ENCODE measurements at regions not wholly inside any gene's neighbourhood (a gene's known extent, or its start where the extent isn't known, plus 50 kb on each side); places are given as distances from the start of the nearest gene placed in this dataset.

DNA sequence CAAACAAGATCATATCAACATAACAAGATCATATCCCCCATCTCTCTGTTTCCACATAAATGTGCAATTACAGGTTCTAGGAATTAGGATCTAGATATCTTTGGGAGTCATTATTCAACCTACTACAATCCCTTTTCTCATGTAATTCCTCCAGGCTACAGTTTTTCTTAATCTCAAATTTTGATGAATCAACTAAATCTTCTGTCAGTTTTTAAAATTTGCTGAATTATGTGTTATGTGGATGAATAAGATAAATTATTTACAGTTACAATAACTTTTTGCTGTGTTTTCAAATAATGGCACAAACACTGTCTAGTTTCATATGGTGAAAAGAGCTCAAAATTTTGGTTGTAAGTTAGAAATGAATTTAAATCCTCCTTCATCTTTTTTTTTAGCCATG is 405.8 kb downstream of the FAM170A start:
- no peak overlapping the region for H3K27ac Mint-ChIP-seq (ENCODE audit: unreplicated experiment)
- peaks cover 17% of the 10 kb centered on the region for H3K27me3 Mint-ChIP-seq (ENCODE audit: unreplicated experiment)
- H3K4me1 Mint-ChIP-seq (ENCODE audit: unreplicated experiment), result no peaks in the 10 kb centered on the region
- H3K36me3 Mint-ChIP-seq (ENCODE audit: unreplicated experiment), result no peaks in the 10 kb centered on the region
- no peak overlapping the region for H3K4me3 Mint-ChIP-seq (ENCODE audit: unreplicated experiment)
- no peak for DNase-seq (ENCODE audit: extremely low spot score, unreplicated experiment)
- H3K9me3 Mint-ChIP-seq (ENCODE audit: unreplicated experiment), result no peaks in the 10 kb centered on the region
- no peak for TF ChIP-seq CTCF (IDR thresholded peaks at IDR 0.05)

DNA sequence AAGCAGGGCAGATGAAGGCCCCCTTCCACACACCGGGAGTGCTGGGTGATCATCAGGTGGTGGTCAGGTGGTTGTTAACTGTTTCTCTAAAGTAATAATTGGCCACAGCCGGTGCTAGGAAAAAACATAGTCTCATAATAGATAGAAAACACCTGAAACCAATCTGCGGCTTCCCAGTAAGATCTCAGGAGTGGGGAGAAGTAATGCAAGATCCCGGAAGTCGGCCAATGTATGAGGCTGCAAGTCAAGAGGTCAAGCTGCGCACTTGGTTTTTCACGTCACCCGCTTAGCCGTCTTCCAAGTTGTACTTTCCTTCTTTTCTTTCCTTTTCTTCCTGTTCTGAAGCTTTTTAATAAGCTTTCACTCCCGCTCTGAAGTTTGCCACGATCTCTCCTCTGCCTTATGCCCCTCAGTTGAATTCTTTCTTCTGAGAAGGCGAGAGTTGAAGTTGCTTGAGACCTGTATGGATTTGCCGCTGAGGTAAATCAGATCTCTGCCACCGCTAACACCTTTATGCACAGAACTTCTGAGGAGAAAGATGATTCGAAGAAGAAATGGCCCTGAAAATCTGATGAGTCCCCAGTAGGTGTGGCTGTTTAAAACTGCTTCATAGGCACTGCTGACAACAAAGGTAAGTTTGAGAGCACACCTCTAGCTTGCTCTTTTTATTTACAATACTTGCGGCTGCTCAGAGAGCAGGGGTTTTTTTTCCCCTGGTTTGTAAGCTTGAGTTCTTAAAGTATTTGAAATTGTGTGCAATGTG is 406.6 kb downstream of the FAM170A start:
- Mint-ChIP-seq H3K27ac (ENCODE audit: unreplicated experiment) (no peak overlapping the region), H3K4me1 (ENCODE audit: unreplicated experiment) (no peaks in the 10 kb centered on the region), H3K36me3 (ENCODE audit: unreplicated experiment) (no peaks in the 10 kb centered on the region), H3K9me3 (ENCODE audit: unreplicated experiment) (no peaks in the 10 kb centered on the region), H3K27me3 (ENCODE audit: unreplicated experiment) (peaks cover 18% of the 10 kb centered on the region), H3K4me3 (ENCODE audit: unreplicated experiment) (no peak overlapping the region)
- TF ChIP-seq CTCF (IDR thresholded peaks at IDR 0.05), result no peak
- no peak for DNase-seq (ENCODE audit: extremely low spot score, unreplicated experiment)

GRCh38 chr5:120037451-120037850 is 408.1 kb downstream of the FAM170A start:
- TF ChIP-seq CTCF (IDR thresholded peaks at IDR 0.05), result no peak
- H3K4me3 Mint-ChIP-seq (ENCODE audit: unreplicated experiment), result no peak overlapping the region
- no peaks in the 10 kb centered on the region for H3K9me3 Mint-ChIP-seq (ENCODE audit: unreplicated experiment)
- H3K27ac Mint-ChIP-seq (ENCODE audit: unreplicated experiment), result no peak overlapping the region
- no peaks in the 10 kb centered on the region for H3K4me1 Mint-ChIP-seq (ENCODE audit: unreplicated experiment)
- H3K27me3 Mint-ChIP-seq (ENCODE audit: unreplicated experiment), result peaks cover 23% of the 10 kb centered on the region
- DNase-seq (ENCODE audit: extremely low spot score, unreplicated experiment), result no peak
- no peaks in the 10 kb centered on the region for H3K36me3 Mint-ChIP-seq (ENCODE audit: unreplicated experiment)

DNA sequence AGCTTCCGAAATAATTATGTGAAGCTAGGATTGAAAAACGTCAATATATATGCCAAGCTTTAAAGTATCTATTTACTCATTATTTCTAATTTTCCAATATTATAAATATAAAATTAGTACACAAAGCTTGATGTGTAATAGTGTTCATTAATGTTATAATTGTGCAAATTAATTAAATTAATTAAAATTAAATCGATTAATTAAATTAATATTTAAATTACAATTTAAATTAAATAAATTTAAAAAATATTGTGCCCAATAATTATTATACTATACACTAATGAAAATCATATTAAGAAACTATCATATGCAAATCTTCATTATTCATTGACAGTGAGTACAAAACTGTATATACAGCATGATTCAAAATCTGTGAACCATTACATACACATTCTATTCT is 409.8 kb downstream of the FAM170A start:
- DNase-seq (ENCODE audit: extremely low spot score, unreplicated experiment), result no peak
- no peak for TF ChIP-seq CTCF (IDR thresholded peaks at IDR 0.05)
- Mint-ChIP-seq H3K4me1 (ENCODE audit: unreplicated experiment) (no peaks in the 10 kb centered on the region), H3K4me3 (ENCODE audit: unreplicated experiment) (no peak overlapping the region), H3K9me3 (ENCODE audit: unreplicated experiment) (no peaks in the 10 kb centered on the region), H3K27me3 (ENCODE audit: unreplicated experiment) (peaks cover 31% of the 10 kb centered on the region), H3K36me3 (ENCODE audit: unreplicated experiment) (no peaks in the 10 kb centered on the region), H3K27ac (ENCODE audit: unreplicated experiment) (no peak overlapping the region)

DNA sequence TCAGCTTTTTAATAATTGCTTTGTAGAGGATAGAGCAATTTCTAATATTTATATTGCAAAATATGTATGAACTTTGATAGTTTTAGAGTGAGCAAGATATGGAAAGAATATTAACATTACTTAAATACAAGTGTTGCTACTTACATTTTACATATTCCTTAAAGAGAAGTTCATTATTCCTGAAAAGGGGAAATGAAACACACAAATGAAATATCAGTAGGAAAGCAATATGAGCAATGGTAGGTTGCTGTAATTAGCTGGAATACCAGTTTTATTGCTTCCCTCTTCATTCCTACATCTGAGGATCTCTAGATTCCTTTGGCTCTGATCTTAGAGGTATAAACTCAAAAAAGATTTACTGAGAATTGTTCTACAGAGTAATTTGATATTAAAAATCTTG is 414.1 kb downstream of the FAM170A start:
- peaks cover 38% of the 10 kb centered on the region for H3K27me3 Mint-ChIP-seq (ENCODE audit: unreplicated experiment)

More for the DNA sequence above, 414.1 kb downstream of the FAM170A start:
- TF ChIP-seq CTCF (IDR thresholded peaks at IDR 0.05), result no peak
- Mint-ChIP-seq H3K4me3 (ENCODE audit: unreplicated experiment) (no peak overlapping the region), H3K27ac (ENCODE audit: unreplicated experiment) (no peak overlapping the region), H3K9me3 (ENCODE audit: unreplicated experiment) (no peaks in the 10 kb centered on the region), H3K36me3 (ENCODE audit: unreplicated experiment) (no peaks in the 10 kb centered on the region), H3K4me1 (ENCODE audit: unreplicated experiment) (no peaks in the 10 kb centered on the region)
- no peak for DNase-seq (ENCODE audit: extremely low spot score, unreplicated experiment)

Measured in osteocyte (in vitro differentiated cells).